AG04450 (cell line): ENCODE measurements at regions not wholly inside any gene's neighbourhood (a gene's known extent, or its start where the extent isn't known, plus 50 kb on each side); places are given as distances from the start of the nearest gene placed in this dataset.

Experiments used
- CTCF ChIA-PET: fragments of 300-600, 350-600 bp; formaldehyde crosslinking; extraction: SDS; loops from one replicate; lab custom pipeline; 2022; ENCODE audit warnings: antibody characterized with exemption, inconsistent platforms; lab: Charles Lee
- POLR2A ChIA-PET: fragments of 350-600 bp; formaldehyde crosslinking; extraction: SDS; loops from one replicate; lab custom pipeline; 2021; ENCODE audit warnings: antibody characterized with exemption, inconsistent platforms; lab: Yijun Ruan, JAX
- DNase-seq: peaks from one replicate; pipeline ENCODE4 v3.0.0-alpha.2; 2011; ENCODE audit warnings: low read depth, low spot score
- H3K27ac ChIP-seq: one replicate; pipeline ENCODE4 v1.5.1; 2012; ENCODE audit warnings: low read depth, low read length, control low read depth
- H3K27me3 ChIP-seq: one replicate; pipeline ENCODE4 v1.6.0; 2012; ENCODE audit warnings: low read length; ENCODE audit not compliant: control insufficient read depth, insufficient read depth
- H3K4me3 ChIP-seq: 2 replicates; pipeline ENCODE4 v1.5.1; 2011; ENCODE audit warnings: mild to moderate bottlenecking, low read depth, low read length, control low read depth
- H3K9me3 ChIP-seq: 2 replicates; pipeline ENCODE4 v1.5.1; 2012; ENCODE audit warnings: low read length; ENCODE audit not compliant: control insufficient read depth, insufficient read depth
- TF ChIP-seq, protein P1 (sequence below): IDR thresholded peaks from 2 replicates; pipeline ENCODE4 v1.5.1; 2011; ENCODE audit warnings: low read depth, low read length, control low read depth, inconsistent platforms

DNA sequence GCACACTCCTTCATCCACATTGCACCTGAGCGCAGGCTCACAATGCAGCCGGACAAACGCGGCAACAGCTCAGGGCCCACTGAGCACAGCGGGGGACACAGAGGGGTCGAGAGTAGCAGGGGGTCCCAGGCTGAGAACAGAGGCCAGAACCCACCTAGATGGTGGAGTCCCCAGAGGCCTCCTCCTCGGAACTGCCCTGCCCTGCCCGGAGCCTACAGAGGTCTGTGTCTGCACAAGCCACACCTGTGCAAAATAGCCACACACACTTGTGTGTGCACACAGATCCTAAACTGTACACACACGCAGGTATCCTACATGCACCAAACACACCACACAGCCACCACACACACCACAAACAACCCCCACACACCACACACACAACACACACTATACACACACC lies 72.8 kb downstream of the TMEM18 start:
- no peak overlapping the region for H3K27ac ChIP-seq
- ChIA-PET CTCF (no interaction called here), POLR2A (no interaction called here)

DNA sequence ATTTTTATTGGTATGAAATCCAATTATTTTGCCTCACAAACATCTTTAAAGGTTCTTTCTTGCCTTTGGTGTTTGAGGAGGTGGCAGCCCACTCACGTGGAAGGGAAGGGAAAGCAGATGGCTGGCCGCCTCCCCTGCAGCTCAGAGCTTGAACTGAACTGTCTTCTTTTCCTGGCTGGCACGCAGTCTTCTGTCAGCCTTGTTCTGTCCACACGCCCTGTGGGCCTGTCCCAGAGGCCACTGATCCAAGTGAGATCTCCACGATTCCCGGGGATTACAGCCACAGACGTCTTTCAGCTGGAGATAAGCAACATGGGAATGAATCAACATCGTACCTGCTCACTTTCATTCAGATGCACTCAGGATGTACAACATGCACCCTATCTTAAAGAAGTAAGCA lies 73.3 kb downstream of the TMEM18 start:
- POLR2A ChIA-PET = no interaction called here
- DNase-seq = no peak
- no peak overlapping the region for H3K27ac ChIP-seq
- TF ChIP-seq, protein P1, sequence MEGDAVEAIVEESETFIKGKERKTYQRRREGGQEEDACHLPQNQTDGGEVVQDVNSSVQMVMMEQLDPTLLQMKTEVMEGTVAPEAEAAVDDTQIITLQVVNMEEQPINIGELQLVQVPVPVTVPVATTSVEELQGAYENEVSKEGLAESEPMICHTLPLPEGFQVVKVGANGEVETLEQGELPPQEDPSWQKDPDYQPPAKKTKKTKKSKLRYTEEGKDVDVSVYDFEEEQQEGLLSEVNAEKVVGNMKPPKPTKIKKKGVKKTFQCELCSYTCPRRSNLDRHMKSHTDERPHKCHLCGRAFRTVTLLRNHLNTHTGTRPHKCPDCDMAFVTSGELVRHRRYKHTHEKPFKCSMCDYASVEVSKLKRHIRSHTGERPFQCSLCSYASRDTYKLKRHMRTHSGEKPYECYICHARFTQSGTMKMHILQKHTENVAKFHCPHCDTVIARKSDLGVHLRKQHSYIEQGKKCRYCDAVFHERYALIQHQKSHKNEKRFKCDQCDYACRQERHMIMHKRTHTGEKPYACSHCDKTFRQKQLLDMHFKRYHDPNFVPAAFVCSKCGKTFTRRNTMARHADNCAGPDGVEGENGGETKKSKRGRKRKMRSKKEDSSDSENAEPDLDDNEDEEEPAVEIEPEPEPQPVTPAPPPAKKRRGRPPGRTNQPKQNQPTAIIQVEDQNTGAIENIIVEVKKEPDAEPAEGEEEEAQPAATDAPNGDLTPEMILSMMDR = no peak
- H3K9me3 ChIP-seq = peaks cover 78% of the 10 kb centered on the region
- H3K4me3 ChIP-seq = no peak overlapping the region
- CTCF ChIA-PET = no interaction called here
- H3K27me3 ChIP-seq = no peaks in the 10 kb centered on the region

More for the DNA sequence above, 72.8 kb downstream of the TMEM18 start:
- H3K4me3 ChIP-seq = no peak overlapping the region
- DNase-seq = no peak
- TF ChIP-seq, protein P1 = no peak
- H3K9me3 ChIP-seq = peaks cover 76% of the 10 kb centered on the region
- no peaks in the 10 kb centered on the region for H3K27me3 ChIP-seq

DNA sequence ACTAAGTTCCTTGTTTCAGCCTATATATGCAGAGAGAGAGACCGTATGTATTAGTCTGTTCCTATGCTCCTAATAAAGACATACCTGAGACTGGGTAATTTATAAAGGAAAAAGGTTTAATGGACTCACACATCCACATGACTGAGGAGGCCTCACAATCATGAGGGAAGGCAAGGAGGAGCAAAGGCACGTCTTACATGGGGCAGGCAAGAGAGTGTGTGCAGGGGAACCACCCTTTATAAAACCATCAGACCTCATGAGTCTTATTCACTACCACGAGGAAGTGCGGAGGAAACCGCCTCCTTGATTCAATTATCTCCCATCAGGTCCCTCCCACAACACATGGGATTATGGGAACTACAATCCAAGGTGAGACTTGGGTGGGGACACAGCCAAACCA lies 73.8 kb downstream of the TMEM18 start:
- TF ChIP-seq, protein P1 = no peak
- H3K4me3 ChIP-seq = no peak overlapping the region
- CTCF ChIA-PET = no interaction called here
- DNase-seq = no peak
- POLR2A ChIA-PET = no interaction called here
- no peaks in the 10 kb centered on the region for H3K27me3 ChIP-seq
- peaks cover 78% of the 10 kb centered on the region for H3K9me3 ChIP-seq
- no peak overlapping the region for H3K27ac ChIP-seq

DNA sequence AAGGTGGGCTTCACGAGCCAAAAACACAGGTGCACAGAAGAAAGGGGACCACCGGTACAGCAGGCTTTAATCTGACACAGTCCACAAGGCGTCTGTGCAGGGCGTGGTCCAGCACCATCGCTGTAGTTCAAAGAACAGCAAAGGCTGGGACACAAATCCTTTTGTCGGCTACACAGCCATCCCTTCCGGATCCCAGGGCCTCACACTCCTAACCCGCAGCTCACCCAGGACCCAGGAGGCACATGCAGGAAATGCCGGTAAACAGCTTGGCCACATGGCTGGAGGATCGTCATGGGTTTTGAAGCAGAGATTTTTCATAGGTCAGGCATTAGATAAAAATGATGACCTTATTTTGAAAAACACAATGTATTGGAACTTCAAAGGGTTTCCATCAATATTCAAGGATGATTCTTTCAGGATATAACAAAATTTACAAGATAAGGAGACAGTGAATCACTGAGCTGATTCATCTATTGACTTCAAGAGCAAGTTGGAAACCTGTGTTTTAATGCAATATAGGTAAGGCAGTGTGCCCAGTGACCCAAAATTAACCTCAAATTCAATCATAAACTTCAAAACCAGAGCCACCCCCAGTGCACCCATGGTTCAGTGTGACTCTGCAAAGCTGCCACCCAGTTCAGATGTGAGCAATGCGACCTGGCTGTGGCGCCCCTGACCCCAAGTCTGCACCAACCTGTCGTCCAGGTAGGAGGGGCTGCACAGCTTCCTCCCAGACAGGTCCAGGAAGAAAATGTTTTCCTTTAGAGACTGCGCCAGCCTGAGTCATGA lies 74.4 kb downstream of the TMEM18 start:
- TF ChIP-seq, protein P1 = no peak
- no peak overlapping the region for H3K4me3 ChIP-seq
- ChIA-PET CTCF (no interaction called here), POLR2A (no interaction called here)
- no peak for DNase-seq
- no peak overlapping the region for H3K27ac ChIP-seq
- H3K9me3 ChIP-seq = peaks cover 80% of the 10 kb centered on the region
- H3K27me3 ChIP-seq = no peaks in the 10 kb centered on the region

DNA sequence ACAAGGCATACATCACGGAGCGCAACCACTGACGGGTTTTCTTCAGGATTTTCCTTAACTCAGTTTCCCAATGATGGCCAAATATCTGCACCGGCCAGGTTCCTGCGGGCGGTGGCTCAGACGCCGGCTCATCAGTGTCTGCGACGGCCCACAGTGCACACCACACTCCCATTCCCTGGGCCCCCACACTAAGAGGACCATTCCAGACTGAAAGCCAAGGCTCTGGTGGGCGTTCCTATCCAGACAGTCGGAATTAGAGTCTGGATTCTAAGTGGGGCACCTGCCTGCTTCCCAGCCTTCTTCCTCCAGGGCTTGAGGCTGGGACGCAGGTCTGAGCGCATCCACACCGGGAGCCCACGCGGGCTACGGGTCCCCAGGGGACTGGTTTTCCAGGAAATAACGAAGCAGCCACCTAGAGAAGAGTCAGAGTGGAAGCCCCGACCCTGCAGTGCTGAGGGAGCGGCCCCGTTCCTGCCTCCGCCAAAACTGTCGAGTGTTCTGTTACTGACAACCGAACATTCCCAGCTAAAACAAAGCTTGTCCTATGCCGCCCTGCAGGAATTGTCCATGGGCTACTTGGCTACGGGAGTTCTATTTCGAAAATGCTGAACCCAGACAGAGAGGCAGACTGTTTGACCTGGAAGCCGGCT lies 75.3 kb downstream of the TMEM18 start:
- POLR2A ChIA-PET = no interaction called here
- CTCF ChIA-PET = no interaction called here
- peaks cover 76% of the 10 kb centered on the region for H3K9me3 ChIP-seq
- no peak for DNase-seq
- no peaks in the 10 kb centered on the region for H3K27me3 ChIP-seq
- H3K27ac ChIP-seq = no peak overlapping the region
- H3K4me3 ChIP-seq = no peak overlapping the region
- TF ChIP-seq, protein P1 = no peak
